NCI-H146 treated with DMSO at 0.1 percent for 48 hours (cell line): ENCODE measurements at regions not wholly inside any gene's neighbourhood (a gene's known extent, or its start where the extent isn't known, plus 50 kb on each side); places are given as distances from the start of the nearest gene placed in this dataset.
A peak's percentile ranks its signal among the peaks of the same experiment; 100 is the strongest.

ENCODE experiments used
- DNase-seq: peaks from one replicate; lab custom pipeline; 2025; ENCODE audit not compliant: unreplicated experiment; lab: John Stamatoyannopoulos, UW

DNA sequence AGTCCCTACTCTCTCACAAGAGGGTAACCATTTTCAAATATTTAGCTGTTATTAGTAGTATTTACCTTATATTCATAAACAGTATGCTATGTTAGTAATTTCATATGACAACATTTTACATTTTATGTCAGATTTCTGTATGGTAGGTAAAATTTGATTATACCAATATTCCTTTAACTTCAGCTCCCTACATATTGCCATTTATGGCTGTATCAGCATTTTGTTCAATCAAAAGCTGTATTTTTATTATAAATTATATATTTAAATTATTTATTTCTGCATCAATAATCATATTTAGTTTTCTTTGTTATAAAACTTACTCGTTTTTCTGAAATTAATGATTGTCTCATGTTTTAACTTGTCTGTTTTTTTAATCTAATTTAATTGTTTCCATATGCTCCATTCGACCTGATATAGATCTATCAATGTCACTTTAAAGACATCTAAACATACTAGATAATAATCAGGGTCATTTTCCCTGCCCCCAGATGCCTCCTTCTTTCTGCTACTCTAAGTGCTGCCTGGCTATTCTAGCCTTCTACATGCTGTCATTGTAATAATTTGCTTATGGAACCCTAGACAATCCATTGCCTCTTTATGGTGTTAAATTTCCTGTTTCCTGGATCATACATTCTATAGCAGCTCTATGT is 1976.7 kb upstream of the ADGRL3 start:
- peak; percentile 74 for DNase-seq

DNA sequence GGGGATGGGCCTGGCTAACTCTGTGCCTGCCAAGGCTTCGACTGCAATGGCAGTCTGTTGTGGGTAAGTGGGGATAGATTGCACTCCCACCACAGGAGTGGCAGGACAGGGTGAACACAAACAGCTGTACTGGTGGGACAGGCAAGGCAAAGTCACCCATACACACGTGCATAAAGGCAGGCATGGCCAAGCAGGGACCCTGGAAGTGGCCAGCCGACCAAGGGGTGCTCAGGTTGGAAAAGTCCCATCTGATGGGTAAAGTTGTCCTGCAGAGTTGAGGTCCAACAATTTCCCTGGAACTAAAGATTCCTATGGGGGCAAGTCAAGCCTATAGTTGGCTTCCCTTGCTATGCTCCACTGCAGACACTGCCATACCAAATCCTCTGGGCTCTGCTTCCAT is 1961.9 kb upstream of the ADGRL3 start:
- no peak for DNase-seq

- DNase-seq, result peak; percentile 15
Measured at GRCh38 chr4:59240011-59240410, 1960.1 kb upstream of the ADGRL3 start.

GRCh38 chr4:59243038-59243437 is 1957.1 kb upstream of the ADGRL3 start:
- DNase-seq, result no peak

- DNase-seq, result peak; percentile 7
Measured at GRCh38 chr4:59247032-59247431, 1953.1 kb upstream of the ADGRL3 start.

GRCh38 chr4:59248313-59248712 is 1951.8 kb upstream of the ADGRL3 start:
- DNase-seq, result no peak

DNA sequence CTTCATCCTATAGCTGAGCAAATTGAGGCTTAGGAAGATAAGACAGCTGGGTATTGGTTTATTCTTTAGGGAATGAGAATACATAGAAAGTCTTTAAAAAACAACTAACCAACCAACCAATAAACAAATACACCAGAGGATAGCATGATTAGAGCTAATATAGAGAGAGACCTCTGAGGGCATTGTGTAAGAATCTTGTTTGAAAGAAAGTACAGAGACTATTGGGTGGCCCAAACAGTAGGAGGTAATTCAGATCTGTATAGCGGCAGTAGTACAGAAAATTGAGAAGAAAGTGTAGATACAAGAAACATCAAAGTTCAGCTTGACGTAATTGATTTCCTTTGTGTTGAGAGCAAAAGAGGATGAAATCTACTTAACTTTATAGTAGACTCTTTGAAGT is 1951.0 kb upstream of the ADGRL3 start:
- no peak for DNase-seq

GRCh38 chr4:59258002-59258401 is 1942.1 kb upstream of the ADGRL3 start:
- DNase-seq, result no peak

DNA sequence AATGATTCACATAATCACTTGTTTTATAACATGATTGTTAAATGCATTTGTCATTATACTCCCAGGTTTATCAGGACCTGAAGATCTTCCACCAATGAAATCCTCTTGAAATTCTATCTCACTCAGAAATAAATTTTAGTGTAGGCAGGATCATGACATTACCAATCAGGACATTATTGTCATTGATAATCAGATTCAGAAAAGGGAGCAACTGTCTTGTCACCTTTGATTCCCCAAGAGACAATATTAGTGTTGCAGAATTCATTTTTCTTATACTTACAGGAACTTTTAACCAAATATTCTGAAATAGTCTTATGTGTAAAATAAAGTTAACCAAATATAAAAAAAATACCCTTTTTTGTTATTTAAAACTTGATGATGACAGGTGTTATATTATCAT is 1892.5 kb upstream of the ADGRL3 start:
- no peak for DNase-seq

GRCh38 chr4:59314637-59315036 is 1885.5 kb upstream of the ADGRL3 start:
- DNase-seq, result no peak

DNA sequence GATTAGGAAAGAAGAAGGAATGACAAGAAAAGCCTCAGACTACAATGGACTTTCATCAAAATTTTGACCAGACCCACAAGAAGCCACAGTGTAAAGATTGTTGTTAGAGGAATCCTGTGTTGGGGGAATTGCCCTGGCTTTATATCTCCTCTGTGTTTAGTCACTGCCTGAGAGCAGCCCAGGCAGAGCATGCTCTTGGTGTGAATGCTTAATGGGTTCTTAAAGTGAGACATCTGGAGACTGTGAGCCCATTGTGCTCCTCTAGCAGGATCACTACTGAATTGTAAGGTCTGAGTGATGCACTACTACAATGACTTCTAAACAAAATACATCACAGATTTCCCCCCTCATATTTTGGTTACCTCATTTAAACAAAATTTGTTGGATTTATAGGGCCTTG is 1860.5 kb upstream of the ADGRL3 start:
- no peak for DNase-seq

DNA sequence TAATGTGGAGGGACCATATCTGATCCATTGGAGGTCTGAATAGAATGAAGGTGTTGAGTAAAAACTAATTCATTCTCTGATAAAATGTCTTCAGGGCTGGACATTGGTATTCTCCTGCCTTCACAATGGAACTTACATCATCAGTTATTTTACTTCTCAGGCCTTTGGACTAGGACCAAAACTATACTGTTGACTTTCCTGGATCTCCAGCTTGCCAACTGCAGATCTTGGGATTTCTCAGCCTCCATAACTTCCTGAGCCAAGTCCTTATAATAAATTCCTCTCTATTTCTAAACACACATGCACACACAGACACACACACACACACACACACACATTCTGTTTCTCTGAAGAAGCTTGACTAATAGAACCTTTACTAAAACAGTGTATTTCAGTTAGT is 1858.6 kb upstream of the ADGRL3 start:
- DNase-seq, result no peak

DNA sequence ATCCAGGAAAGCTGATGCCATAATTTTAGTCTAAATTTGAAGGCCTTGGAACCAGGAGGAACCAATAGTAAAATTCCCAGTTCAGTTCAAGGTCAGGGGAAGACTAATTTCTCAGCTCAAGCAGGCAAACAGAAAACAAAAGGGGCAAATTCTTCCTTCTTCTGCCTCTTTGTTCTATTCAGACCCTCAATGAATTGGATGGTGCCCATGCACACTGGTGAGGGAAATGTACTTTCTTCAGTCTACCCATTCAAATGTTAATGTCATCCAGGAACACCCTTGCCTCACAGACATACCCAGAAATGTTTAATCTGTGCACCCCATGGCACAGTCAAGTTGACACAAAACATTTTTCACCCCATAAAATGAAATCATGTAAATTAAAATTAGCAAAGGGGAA is 1851.2 kb upstream of the ADGRL3 start:
- no peak for DNase-seq

DNA sequence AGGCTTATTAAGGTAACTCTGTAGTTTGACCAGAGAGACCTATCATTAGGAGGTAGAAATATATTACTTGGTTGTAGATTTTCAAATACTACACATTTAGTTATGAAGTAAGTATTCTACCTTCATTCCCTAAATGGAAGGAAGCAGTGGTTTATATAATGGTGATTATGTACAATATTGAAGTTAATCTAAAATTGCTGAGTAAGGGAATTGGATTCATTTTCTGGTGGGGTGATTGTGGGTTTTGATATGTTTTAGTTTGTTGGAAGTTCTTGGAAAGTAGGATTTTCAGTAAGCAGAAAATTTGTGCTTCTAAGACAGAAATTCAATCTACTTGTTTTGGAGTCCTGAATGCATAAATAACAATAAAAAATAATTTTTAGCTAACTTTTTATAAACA is 1830.9 kb upstream of the ADGRL3 start:
- no peak for DNase-seq

DNA sequence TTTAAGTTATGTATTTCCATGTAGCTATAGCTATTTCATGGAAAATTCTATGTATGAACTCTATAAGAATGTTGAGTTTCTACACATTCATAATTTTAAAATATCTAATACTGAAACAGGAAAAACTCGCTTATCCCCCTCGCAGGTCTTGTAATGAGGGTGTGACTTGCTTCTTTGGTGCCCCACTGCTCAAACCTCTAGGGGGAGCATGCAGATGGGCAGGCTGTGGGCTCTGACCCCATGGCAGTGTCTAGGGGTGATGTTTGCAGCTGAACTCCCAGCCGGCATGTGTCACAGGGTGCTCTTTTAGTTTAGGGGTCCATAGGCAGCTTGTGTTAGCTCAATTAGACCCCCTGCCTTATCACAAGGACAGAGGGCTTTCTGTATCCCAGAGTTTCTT is 1825.7 kb upstream of the ADGRL3 start:
- no peak for DNase-seq

- DNase-seq, result no peak
Measured at GRCh38 chr4:59380841-59381366, 1819.2 kb upstream of the ADGRL3 start.

- no peak for DNase-seq
Measured at GRCh38 chr4:59381591-59381990, 1818.5 kb upstream of the ADGRL3 start.

DNA sequence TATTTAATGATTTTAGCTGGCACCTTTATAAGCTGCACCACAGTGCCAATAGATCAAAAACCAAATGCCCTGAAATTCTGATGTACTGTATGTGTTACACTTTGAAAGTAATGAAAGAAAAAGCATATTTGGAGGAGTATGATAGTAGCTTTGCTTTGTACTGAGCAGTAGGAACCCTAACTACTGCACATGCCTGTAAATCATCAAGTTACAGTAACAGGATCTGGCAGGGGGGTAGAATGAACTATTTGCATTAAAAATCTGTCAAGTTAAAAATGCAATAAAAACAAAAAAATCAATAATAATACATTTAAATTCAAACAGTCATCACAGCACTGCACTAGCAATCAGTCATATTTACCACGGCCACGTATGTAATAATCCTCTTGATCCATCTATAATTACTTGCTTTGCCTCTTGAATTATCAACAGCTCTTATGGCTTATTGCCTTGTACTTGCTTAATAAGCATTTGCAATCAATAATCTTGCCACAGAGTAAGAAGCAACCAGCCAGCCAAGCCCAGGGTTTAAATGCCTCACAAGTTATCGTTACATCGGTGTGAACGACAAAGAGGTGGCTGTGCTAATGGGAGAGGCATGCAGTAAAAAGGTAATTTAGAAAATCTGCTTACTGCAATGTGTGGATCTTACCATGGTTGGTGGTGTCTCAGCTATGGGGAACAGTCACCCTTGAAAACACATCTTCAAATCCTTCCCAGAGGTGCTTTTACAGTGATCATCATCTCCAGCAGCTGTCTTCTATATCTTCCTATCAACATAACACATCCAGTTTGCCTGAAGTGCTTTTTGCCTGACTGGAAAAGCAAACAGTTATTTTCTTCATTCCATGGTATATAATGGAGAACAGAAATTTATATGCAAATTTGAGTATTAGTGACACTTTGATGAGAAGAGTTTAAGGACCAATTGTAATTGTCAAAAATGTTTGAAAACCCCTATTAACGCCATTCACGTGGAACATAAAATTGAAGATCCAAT is 1812.1 kb upstream of the ADGRL3 start:
- DNase-seq, result no peak

DNA sequence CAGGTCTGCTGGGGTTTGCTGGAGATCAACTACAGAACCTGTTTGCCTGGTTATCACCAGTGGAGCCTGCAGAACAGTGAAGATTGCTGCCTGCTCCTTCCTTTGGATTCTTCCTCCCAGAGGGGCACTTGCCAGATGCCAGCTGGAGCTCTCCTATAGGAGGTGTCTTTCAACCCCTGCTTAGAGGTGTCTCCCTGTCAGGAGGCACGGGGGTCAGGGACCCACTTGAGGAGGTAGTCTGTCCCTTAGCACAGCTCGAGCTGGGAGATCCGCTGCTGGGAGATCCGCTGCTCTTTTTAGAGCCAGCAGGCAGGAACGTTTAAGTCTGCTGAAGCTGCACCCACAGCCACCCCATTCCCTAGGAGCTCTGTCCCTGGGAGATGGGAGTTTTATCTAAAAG is 1806.3 kb upstream of the ADGRL3 start:
- no peak for DNase-seq

GRCh38 chr4:59400334-59400733 is 1799.8 kb upstream of the ADGRL3 start:
- no peak for DNase-seq

DNA sequence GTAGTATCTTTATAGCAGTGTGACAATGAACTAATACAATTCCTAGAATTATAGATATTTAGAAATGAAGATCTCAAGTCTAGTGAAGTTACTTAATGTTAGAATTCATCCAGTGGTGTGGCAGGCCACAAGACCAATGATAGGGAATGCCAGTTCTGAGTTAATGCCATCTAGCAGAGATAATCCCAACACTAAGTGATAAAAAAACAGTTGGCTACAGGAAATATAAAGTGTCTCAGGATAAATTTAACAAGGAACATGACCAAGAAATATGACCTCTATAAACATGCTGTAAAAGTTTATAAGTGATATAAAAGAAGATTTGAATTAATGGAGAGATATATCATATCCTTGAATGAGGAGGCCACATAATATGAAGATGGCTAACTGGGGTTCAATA is 1790.5 kb upstream of the ADGRL3 start:
- DNase-seq, result no peak

DNA sequence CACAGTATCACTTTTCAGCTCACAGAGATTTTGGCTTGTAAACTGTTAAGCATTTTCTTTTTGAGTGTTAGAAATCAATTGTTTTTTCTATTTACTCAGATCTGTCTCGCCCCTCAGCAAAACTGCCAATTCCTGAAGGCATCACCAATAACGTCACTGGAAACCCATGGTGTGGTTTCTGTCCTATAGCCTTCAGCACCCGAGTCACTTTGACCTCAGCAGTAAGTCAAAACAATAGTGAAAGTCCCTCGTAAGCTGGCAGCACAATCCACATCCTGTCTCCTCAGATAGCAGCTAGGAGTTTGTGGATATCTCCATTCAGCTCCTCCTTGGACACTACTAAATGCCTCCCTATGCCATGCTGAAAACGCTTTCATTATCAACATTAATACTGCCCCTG is 1787.4 kb upstream of the ADGRL3 start:
- no peak for DNase-seq
